ENCODE measurements at regions not wholly inside any gene's neighbourhood (a gene's known extent, or its start where the extent isn't known, plus 50 kb on each side); places are given as distances from the start of the nearest gene placed in this dataset.

GRCh38 chr7:42790196-42790595 lies 121.7 kb downstream of the C7orf25 start:
- TF ChIP-seq POLR2A (IDR thresholded peaks at IDR 0.05; ENCODE audit: low read depth, low read length): no peak
- TF ChIP-seq POLR2AphosphoS5 (IDR thresholded peaks at IDR 0.05; ENCODE audit: low read depth, low read length): no peak
- TF ChIP-seq POU2F2 (IDR thresholded peaks at IDR 0.05; ENCODE audit: low read depth, low read length): no peak
- no peak for TF ChIP-seq SPI1 (IDR thresholded peaks at IDR 0.05; ENCODE audit: low read depth, low read length)
- no peak for TF ChIP-seq TAF1 (IDR thresholded peaks at IDR 0.05; ENCODE audit: low read depth, low read length)
